Loucy (cell line): ENCODE measurements at regions not wholly inside any gene's neighbourhood (a gene's known extent, or its start where the extent isn't known, plus 50 kb on each side); places are given as distances from the start of the nearest gene placed in this dataset.

Experiments
- H2AFZ ChIP-seq: fragments of 200-600 bp; sonication (generic); 2 replicates; pipeline ENCODE4 v1.6.0; 2016; ENCODE audit warnings: antibody characterized with exemption, mild to moderate bottlenecking, low read length, moderate library complexity
- H3F3A ChIP-seq: fragments of 200-600 bp; 2 replicates; pipeline ENCODE4 v1.6.0; 2016; ENCODE audit warnings: antibody characterized with exemption, low read depth, mild to moderate bottlenecking
- H3K27me3 ChIP-seq: fragments of 200-600 bp; sonication (generic); 2 replicates; pipeline ENCODE4 v1.6.1; 2014; ENCODE audit warnings: low read length, mild to moderate bottlenecking; ENCODE audit not compliant: insufficient read depth, poor library complexity, severe bottlenecking
- H3K36me3 ChIP-seq: fragments of 200-600 bp; sonication (generic); 2 replicates; pipeline ENCODE4 v1.6.1; 2016; ENCODE audit warnings: low read length; ENCODE audit not compliant: insufficient read depth
- H3K4me1 ChIP-seq: fragments of 200-600 bp; sonication (generic); 2 replicates; pipeline ENCODE4 v1.5.1; 2014; ENCODE audit warnings: low read length, mild to moderate bottlenecking; ENCODE audit not compliant: insufficient read depth, poor library complexity, severe bottlenecking
- H3K4me2 ChIP-seq: fragments of 200-600 bp; sonication (generic); 2 replicates; pipeline ENCODE4 v1.6.0; 2014; ENCODE audit warnings: antibody characterized with exemption, low read length, low read depth, mild to moderate bottlenecking; ENCODE audit not compliant: poor library complexity, severe bottlenecking
- H3K4me3 ChIP-seq: fragments of 200-600 bp; sonication (generic); 2 replicates; pipeline ENCODE4 v1.5.1; 2014; ENCODE audit warnings: low read length, mild to moderate bottlenecking, mixed read lengths; ENCODE audit not compliant: poor library complexity, severe bottlenecking
- H3K79me2 ChIP-seq: fragments of 200-600 bp; sonication (generic); 2 replicates; pipeline ENCODE4 v1.6.1; 2014; ENCODE audit warnings: low read length; ENCODE audit not compliant: insufficient read depth
- H3K9ac ChIP-seq: fragments of 200-600 bp; sonication (generic); 2 replicates; pipeline ENCODE4 v1.6.0; 2014; ENCODE audit warnings: mild to moderate bottlenecking, low read depth, low read length, moderate library complexity; ENCODE audit not compliant: poor library complexity, severe bottlenecking
- H3K9me2 ChIP-seq: fragments of 200-600 bp; sonication (generic); replicated peaks from 2 replicates; pipeline ENCODE4 v1.6.1; 2016; ENCODE audit warnings: low read depth, low read length, mixed read lengths
- H3K9me3 ChIP-seq: fragments of 200-600 bp; sonication (generic); 2 replicates; pipeline ENCODE4 v1.6.1; 2014; ENCODE audit warnings: mild to moderate bottlenecking, antibody characterized with exemption, low read length, low read depth; ENCODE audit not compliant: insufficient read depth
- H4K20me1 ChIP-seq: fragments of 200-600 bp; sonication (generic); 2 replicates; pipeline ENCODE4 v1.6.0; 2014; ENCODE audit warnings: antibody characterized with exemption, low read length, mild to moderate bottlenecking; ENCODE audit not compliant: insufficient read depth, poor library complexity, severe bottlenecking
- EZH2phosphoT487 ChIP-seq: fragments of 200-600 bp; IDR thresholded peaks from 2 replicates; pipeline ENCODE4 v1.6.1; 2018; ENCODE audit warnings: antibody characterized with exemption, mild to moderate bottlenecking, moderate library complexity, borderline replicate concordance
- TF ChIP-seq, protein P1 (sequence below): fragments of 200-600 bp; sonication (generic); conservative IDR thresholded peaks from 2 replicates; pipeline ENCODE4 v1.5.1; 2014; ENCODE audit warnings: mild to moderate bottlenecking, antibody characterized with exemption, low read length

DNA sequence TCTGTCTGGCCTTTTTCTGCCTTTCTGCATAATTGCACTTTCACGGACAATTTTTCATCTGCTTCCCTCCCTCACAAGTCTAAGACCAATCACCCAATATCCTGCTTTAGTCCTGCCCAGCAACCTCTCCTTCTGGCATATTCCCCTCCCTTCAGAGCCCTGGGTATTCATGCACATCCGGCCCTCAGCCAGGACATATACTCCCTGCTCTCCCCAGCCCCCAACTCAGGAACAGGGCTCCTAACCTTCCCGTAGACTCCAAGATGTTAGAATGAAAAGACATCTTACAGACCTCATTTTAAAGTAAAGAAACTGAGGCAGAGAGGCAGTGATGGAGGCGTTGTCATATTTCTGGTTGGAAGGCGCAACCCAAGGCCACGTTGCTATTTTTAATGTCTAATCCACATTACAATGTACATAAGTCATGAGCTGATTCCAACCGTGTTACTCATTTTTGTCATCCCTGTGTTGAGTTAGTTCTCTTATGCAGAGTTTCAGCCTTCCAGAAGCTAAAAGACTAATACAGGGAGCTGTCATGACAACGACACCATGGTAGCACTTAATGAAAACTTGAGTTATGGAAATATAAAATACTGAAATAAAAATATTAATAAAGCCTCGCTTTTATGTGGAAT lies 209.2 kb downstream of the TSHZ3 start:
- Histone ChIP-seq H3K79me2 (no peaks in the 10 kb centered on the region), H3K9ac (no peak overlapping the region), H3K4me3 (no peak overlapping the region), H3K9me2 (no peaks in the 10 kb centered on the region), H3K9me3 (peaks cover 7% of the 10 kb centered on the region; the same call in 1 of the 2 replicates), H2AFZ (no peak overlapping the region), H3K4me1 (no peaks in the 10 kb centered on the region), H4K20me1 (no peaks in the 10 kb centered on the region), H3K36me3 (no peaks in the 10 kb centered on the region), H3K27me3 (no peaks in the 10 kb centered on the region), H3F3A (no peaks in the 10 kb centered on the region), H3K4me2 (no peak overlapping the region)
- TF ChIP-seq EZH2phosphoT487, result no peak
- TF ChIP-seq, protein P1, sequence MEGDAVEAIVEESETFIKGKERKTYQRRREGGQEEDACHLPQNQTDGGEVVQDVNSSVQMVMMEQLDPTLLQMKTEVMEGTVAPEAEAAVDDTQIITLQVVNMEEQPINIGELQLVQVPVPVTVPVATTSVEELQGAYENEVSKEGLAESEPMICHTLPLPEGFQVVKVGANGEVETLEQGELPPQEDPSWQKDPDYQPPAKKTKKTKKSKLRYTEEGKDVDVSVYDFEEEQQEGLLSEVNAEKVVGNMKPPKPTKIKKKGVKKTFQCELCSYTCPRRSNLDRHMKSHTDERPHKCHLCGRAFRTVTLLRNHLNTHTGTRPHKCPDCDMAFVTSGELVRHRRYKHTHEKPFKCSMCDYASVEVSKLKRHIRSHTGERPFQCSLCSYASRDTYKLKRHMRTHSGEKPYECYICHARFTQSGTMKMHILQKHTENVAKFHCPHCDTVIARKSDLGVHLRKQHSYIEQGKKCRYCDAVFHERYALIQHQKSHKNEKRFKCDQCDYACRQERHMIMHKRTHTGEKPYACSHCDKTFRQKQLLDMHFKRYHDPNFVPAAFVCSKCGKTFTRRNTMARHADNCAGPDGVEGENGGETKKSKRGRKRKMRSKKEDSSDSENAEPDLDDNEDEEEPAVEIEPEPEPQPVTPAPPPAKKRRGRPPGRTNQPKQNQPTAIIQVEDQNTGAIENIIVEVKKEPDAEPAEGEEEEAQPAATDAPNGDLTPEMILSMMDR, result no peak

DNA sequence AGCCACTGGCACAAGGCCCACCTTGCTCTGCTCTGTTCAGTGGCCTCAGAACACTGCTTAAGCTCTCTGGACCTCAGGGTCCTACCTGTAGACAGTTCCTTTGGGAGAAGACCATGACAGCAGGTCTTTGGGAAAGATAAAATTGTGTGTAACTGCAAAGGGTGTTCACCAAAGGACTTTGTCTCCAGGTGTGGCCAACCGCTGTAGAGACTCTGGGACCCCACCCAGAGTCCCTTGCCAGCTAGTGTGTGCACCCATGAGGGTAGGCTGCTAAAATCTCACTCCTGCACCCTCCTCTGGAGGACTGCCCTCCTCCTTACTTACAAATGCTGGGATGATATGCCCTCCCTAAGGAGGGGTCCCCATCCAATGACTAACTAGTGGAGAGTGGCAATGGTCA lies 211.2 kb downstream of the TSHZ3 start:
- H3K9ac ChIP-seq, result no peak overlapping the region
- H3K36me3 ChIP-seq, result no peaks in the 10 kb centered on the region
- no peaks in the 10 kb centered on the region for H3K79me2 ChIP-seq
- no peaks in the 10 kb centered on the region for H3F3A ChIP-seq
- H2AFZ ChIP-seq, result no peak overlapping the region
- H3K9me2 ChIP-seq, result no peaks in the 10 kb centered on the region
- H3K4me1 ChIP-seq, result no peaks in the 10 kb centered on the region
- no peaks in the 10 kb centered on the region for H4K20me1 ChIP-seq
- H3K4me3 ChIP-seq, result no peak overlapping the region
- H3K4me2 ChIP-seq, result no peak overlapping the region
- peaks cover 7% of the 10 kb centered on the region; the same call in 1 of the 2 replicates for H3K9me3 ChIP-seq
- TF ChIP-seq, protein P1, result no peak
- no peak for TF ChIP-seq EZH2phosphoT487
- H3K27me3 ChIP-seq, result no peaks in the 10 kb centered on the region

DNA sequence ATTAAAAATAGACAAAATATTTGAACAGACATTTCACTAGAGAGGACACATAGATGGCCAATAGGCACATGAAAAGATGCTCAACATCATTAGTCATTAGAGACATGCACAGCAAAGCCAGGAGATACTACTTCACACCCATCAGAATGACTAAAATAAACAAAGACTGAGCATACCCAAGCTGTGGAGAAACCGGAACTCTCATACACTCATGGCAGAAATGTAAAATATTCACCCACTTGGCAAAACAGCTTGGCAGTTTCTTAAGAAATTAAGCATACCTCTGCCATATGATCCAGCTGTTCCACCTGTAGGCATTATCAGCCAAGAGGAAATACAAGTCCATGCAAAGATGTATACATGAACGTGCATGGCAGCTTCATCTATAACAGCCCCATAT lies 213.4 kb downstream of the TSHZ3 start:
- Histone ChIP-seq H2AFZ (no peak overlapping the region), H3K27me3 (no peaks in the 10 kb centered on the region), H3K4me3 (no peak overlapping the region), H3K79me2 (no peaks in the 10 kb centered on the region), H3K9me3 (peaks cover 7% of the 10 kb centered on the region; the same call in 1 of the 2 replicates), H4K20me1 (no peaks in the 10 kb centered on the region), H3F3A (no peaks in the 10 kb centered on the region), H3K9ac (no peak overlapping the region), H3K4me2 (no peak overlapping the region), H3K36me3 (no peaks in the 10 kb centered on the region), H3K4me1 (no peaks in the 10 kb centered on the region), H3K9me2 (no peaks in the 10 kb centered on the region)
- TF ChIP-seq, protein P1, result no peak
- no peak for TF ChIP-seq EZH2phosphoT487
